GM21723 (cell line): ENCODE measurements at regions not wholly inside any gene's neighbourhood (a gene's known extent, or its start where the extent isn't known, plus 50 kb on each side); places are given as distances from the start of the nearest gene placed in this dataset.
"Not testable (repeated sequence)": the region's sequence is repeated elsewhere in the genome, so short reads cannot be mapped to it uniquely, and the experiment has no call there.

Experiments
- ATAC-seq: cut with Tn5 transposase; IDR thresholded peaks from one replicate; pipeline ENCODE4 v1.9.1; 2021; ENCODE audit warnings: mild to moderate bottlenecking, moderate library complexity; ENCODE audit not compliant: unreplicated experiment

- peak; percentile 54 for ATAC-seq
Observed at GRCh38 chrX:37509349-37509748, 62.1 kb upstream of the LANCL3 start.

GRCh38 chrX:37516512-37516911, 54.9 kb upstream of the LANCL3 start:
- ATAC-seq: not testable (repeated sequence)

GRCh38 chrX:37519261-37519660, 52.2 kb upstream of the LANCL3 start:
- ATAC-seq: not testable (repeated sequence)

GRCh38 chrX:37520860-37521450, 50.5 kb upstream of the LANCL3 start:
- ATAC-seq: not testable (repeated sequence)
